GM10248 (cell line): ENCODE measurements at regions not wholly inside any gene's neighbourhood (a gene's known extent, or its start where the extent isn't known, plus 50 kb on each side); places are given as distances from the start of the nearest gene placed in this dataset.
"Not testable (repeated sequence)": the region's sequence is repeated elsewhere in the genome, so short reads cannot be mapped to it uniquely, and the experiment has no call there.

Experiments
- CTCF ChIA-PET: fragments of 300-600 bp; sonication (Branson Sonifier 250); formaldehyde crosslinking; extraction: SDS; loops from one replicate; lab custom pipeline; 2021; ENCODE audit warnings: antibody characterized with exemption; lab: Yijun Ruan, JAX
- POLR2A ChIA-PET: fragments of 350-650 bp; sonication (Branson Sonifier 250); formaldehyde crosslinking; extraction: SDS; loops from one replicate; lab custom pipeline; 2020; ENCODE audit warnings: antibody characterized with exemption; lab: Yijun Ruan, JAX
- DNase-seq: peaks from one replicate; pipeline ENCODE4 v3.0.0; 2012; ENCODE audit errors: extremely low spot score
- TF ChIP-seq, protein P1 (sequence below): IDR thresholded peaks from 2 replicates; pipeline ENCODE4 v1.5.1; 2012; ENCODE audit warnings: mild to moderate bottlenecking, low read depth; ENCODE audit errors: extremely low read depth, missing control alignments, control extremely low read depth

DNA sequence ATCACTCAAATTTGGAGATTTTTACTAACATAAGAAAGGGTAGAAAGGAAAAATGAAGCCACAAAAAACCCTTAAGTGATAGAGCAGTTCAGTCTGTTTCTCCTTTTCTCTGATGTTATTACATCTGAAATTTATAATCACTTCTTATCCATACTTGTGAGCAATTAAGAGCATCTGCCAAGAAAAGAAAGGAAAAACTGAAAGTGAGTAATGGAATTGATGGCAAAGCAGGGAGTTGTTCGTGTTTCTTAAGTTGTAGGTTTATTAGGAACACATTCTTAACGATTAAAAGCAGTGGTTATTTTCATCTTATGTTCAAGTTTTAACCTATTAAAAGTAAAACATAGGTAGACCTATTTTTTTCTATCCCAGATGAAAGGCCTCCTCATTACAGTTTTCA, 277.7 kb downstream of the RND3 start:
- TF ChIP-seq, protein P1, sequence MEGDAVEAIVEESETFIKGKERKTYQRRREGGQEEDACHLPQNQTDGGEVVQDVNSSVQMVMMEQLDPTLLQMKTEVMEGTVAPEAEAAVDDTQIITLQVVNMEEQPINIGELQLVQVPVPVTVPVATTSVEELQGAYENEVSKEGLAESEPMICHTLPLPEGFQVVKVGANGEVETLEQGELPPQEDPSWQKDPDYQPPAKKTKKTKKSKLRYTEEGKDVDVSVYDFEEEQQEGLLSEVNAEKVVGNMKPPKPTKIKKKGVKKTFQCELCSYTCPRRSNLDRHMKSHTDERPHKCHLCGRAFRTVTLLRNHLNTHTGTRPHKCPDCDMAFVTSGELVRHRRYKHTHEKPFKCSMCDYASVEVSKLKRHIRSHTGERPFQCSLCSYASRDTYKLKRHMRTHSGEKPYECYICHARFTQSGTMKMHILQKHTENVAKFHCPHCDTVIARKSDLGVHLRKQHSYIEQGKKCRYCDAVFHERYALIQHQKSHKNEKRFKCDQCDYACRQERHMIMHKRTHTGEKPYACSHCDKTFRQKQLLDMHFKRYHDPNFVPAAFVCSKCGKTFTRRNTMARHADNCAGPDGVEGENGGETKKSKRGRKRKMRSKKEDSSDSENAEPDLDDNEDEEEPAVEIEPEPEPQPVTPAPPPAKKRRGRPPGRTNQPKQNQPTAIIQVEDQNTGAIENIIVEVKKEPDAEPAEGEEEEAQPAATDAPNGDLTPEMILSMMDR: no peak
- ChIA-PET POLR2A (no interaction called here), CTCF (interaction anchor here (1.4 kb wide), 1 partner anchor 13 kb away, joined by 3 read pairs; no protein-coding TSS in a partner anchor)
- DNase-seq: no peak

DNA sequence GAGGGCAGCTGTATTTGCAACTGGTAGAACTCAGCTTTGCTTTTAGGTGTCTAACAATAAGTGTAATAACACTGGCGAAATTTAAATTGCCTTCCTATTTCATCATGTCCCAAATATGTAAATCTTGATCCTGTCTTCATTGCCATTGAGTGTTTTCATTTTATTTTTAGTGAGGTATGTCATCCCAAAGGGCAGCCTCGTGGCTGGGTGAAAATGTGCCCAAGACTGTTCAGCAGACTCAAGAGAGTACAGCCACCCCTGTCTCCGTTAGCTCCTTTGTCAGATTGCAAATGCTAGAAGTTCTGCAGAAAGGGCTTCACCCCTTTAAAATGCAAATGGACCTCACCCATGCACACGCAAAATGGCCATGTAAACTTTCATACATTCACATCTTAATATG, 278.8 kb downstream of the RND3 start:
- ChIA-PET CTCF (interaction anchor here (1.4 kb wide), 1 partner anchor 14 kb away, joined by 3 read pairs; no protein-coding TSS in a partner anchor), POLR2A (no interaction called here)
- TF ChIP-seq, protein P1: no peak
- DNase-seq: no peak

- no peak for DNase-seq
- ChIA-PET POLR2A (no interaction called here), CTCF (no interaction called here)
- TF ChIP-seq, protein P1: no peak
Observed at GRCh38 chr2:150207979-150208378, 279.5 kb downstream of the RND3 start.

- TF ChIP-seq, protein P1: no peak
- ChIA-PET POLR2A (no interaction called here), CTCF (no interaction called here)
- no peak for DNase-seq
Observed at GRCh38 chr2:150204451-150204850, 283.0 kb downstream of the RND3 start.

DNA sequence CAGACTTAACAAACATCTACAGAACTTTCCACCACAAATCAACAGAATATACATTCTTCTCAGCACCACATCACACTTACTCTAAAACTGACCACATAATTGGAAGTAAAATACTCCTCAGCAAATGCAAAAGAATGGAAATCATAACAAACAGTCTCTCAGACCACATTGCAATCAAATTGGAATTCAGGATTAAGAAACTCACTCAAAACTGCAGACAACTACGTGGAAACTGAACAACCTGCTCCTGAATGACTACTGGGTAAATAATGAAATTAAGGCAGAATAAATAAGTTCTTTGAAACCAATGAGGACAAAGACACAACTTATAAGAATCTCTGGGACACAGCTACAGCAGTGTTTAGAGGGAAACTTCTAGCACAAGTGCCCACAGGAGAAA, 292.7 kb downstream of the RND3 start:
- CTCF ChIA-PET, DNase-seq, POLR2A ChIA-PET: not testable (repeated sequence)

- TF ChIP-seq, protein P1: no peak
- DNase-seq: no peak
- ChIA-PET POLR2A (no interaction called here), CTCF (no interaction called here)
Observed at GRCh38 chr2:150192701-150193100, 294.8 kb downstream of the RND3 start.

DNA sequence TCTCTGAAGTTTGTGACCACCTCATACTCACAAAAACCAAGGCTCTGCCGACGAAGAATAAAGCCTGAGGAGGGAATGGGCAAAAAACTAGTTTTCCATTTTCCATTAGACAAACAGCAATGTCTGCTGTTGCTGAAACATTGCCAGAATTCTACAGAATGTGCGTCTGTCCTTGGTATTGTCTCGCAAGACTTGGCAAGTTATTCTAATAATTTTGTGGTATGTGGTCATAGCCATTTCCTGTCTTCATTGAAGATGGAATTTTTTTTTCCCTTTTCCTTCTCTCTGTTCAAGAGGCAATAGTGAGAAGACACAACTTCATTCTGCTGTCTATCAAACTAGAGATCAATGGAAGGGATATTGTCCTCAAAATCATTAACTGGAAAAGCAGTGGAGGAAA, 296.1 kb downstream of the RND3 start:
- POLR2A ChIA-PET: no interaction called here
- CTCF ChIA-PET: no interaction called here
- no peak for DNase-seq
- TF ChIP-seq, protein P1: no peak
